HG02571 (cell line): ENCODE measurements at regions not wholly inside any gene's neighbourhood (a gene's known extent, or its start where the extent isn't known, plus 50 kb on each side); places are given as distances from the start of the nearest gene placed in this dataset.

Experiments used
- ATAC-seq: cut with Tn5 transposase; IDR thresholded peaks from one replicate; pipeline ENCODE4 v1.9.1; 2021; ENCODE audit warnings: mild to moderate bottlenecking, moderate library complexity; ENCODE audit not compliant: unreplicated experiment

DNA sequence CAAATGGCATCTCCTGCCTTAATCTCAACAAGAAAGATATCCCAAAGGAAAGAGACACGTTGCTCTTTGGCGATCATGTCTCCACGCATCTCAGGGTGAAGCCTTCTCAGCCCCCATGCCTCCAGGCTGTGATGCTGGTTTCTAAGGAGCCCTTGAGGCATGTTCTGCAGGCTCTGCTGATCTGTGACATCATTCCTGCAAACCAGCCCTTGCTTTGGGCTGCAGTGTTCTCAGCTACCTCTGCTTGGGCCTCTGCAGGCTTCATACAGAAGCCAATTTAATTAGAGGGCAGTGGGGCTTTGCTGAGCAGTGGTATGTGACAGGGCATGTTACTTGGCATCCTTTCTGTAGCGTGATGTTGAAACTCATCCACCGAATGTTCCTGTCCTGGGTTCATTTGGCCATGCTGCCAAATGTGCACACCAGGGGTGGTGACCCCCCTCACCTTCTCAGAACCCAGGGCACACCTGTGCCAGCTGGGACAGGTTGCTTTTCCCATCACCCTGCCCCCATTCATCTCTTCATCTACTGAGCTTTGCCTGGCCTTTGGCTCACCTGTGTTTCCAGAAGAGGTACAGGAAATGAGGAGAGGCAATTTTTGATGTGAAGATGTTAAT is 230.9 kb downstream of the TEX29 start:
- ATAC-seq: no peak

DNA sequence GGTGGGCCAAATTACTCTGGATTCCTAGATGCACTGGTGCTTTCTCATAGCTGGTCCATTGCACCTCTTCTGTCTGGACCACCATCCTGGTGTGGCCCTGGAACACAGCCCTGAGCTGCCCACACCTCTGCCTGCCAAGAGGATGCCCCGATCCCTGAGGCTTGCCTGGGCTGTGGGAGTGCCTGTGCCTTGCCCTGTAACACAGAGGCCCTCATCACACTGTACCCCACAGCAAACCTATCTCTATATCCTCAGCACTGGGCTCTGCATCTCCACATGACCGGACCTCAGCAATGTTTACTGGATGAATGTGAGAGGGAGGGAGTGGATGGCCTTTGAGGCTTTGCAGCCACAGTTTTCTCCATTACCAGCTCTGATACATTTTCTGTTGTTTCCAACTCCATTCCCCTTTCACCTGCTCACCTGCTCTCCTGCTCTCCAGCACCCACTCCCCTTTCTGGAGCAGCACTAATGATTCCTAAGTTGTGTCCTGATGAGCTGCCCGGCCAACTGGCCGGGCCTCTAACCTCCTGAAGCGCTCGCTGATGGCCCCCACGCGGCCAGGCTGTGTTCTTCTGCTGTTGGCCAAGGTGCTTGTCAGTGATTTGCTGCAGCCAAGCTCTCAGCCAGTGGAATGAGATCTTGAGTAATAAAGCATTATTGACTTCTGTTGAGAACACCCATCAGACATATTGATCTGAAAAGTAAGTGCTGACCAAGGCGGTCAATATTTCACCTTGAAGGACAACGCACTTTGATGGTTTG is 232.6 kb downstream of the TEX29 start:
- ATAC-seq: no peak

DNA sequence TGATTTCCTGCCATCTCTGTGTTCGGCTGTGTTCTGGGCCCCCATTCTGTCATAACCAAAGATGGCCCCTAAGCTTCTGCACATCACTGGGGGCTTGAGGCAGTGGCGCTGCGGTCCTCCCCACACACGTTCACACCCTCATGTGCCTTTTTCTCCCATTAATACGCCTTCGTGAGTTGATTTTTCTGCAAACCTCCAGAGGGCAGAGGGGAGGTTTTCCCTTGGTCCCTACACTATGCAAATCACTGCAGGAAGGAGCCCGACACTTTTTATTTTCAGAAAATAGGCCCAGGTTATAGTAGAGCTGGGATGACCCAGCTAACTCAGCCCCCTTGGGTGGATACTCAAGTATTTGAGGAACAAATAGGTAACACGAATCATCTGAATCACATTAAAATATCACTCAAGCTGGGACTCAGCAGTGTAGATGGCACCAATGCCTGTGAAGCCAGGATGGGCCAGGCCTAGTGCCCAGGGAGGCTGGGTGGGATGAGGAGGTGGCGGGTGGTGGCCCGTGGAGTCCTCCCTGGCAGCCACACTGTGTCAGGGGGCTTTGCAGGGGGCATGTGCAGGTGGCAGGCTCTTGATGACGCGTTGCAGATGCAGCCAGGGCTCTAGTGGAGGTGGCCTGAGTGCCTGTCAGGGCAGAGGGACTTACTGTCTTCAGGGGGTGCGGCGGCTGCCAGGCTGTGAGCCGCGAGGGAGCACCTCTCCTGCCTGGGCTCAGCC is 234.3 kb downstream of the TEX29 start:
- ATAC-seq: no peak

DNA sequence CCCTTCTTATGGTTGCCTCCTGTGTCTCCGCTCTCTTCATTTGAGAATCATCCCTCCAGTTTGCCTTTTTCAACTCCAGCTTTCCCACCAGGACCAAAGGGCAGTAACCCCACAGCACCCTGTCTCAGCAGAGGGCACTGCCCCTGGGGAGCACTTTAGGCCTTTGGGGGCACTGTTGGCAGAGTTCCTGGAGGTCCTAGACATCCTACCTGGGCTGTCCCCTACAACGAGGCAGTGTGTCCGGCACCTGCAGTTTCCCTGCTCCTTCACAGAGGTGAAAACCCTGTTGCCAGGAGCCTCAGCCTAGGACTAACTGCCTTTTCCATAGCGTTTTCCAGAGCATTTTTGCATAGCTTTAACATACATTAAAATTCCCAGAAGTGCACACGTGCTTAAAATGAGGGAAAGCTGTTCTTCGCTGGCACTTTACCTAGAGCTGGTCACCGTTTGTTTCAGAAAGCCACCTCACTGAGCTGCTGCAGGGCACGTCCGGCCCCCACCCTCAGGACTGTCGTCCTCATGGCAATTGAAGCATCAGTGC is 234.9 kb downstream of the TEX29 start:
- ATAC-seq: no peak

DNA sequence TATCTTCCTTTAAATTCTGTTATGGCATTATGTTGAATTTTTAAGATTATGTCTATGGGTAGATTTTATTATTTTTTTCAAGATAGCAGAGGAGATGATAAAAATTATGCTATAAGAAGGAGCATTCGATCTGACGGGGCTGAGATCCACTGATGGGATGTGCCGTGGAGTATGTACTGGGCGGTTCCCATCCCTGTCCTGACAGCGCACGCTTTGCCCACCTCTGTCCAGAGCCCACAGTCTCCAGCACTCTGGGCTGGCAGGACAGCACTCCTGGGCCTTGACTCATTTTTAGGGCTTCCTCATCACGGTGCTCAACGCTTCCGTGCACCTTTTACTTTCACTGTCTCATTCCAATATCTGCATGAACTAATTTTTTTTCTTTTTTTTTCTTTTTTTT is 235.5 kb downstream of the TEX29 start:
- ATAC-seq: no peak

DNA sequence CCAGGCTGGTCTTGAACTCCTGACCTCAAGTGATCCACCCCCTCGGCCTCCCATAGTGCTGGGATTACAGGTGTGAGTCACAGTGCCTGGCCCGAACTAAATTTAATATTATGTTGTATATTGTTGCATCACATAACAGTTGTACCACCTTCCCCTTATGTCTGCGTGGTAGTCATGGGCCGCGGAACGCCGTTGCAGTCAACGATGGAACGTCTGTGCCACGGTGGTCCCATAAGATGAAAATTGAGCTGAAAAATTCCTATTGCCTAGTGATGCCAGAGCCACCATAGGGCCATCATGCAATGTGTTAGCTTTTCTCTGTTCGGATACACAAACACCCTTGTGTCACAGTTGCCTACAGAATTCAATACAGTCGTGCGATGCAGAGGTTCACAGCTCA is 236.1 kb downstream of the TEX29 start:
- ATAC-seq: no peak

DNA sequence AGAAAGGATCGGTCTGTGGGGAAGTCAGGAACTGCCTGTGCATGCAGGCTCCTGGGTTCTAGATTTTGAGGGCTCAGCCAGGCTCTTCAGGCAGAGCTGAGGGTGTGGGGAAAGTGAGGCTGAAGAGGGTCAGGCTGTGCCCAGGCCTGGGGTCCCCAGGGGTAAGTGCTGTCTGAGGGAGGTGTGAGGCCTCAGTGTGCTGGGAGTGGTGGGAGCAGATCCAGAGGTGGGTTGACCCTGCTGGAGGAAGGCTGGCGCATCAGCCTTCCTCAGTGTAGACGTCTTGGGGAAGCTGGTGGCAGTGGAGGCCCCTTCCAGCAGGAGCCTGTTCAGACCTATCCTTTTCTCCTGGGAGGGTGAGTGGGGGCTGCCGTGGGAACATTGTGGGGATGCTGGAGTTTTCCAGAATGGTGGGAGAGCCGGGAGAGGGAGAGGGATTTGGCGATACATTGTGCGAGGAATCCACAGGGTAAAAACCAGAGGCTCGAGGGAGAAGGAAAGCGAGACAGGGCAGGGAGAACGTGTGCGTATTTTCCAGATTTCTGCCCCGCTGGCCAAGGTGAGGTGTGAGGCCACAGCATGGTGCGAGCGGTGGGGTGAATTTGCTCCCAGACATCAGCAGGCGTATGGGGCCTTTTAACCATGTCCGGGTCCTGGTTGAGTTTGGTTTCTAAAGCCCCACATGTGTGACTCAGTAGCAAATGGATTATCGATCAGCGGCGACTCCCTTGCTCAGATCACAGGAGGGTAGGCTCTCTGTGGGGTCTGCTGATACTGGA is 237.7 kb downstream of the TEX29 start:
- no peak for ATAC-seq

DNA sequence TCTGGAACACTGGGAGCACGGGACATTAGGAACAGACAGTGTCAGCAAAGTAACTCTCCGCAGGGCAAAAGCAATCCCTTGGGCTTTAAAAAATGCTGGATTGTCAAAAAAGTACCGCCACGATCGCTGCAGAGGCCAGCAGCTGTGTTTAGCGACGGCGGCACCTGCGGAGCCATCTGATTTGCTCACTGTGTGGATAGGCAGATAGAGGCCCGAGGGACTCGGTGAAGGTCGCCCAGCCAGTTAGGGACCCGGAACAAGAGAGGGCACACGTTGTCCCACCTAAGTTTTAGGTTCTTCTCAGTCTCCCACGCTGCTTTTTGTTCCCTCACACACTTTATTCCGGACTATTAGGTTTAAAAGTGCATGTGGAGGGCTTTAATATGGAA is 238.3 kb downstream of the TEX29 start:
- ATAC-seq: no peak

DNA sequence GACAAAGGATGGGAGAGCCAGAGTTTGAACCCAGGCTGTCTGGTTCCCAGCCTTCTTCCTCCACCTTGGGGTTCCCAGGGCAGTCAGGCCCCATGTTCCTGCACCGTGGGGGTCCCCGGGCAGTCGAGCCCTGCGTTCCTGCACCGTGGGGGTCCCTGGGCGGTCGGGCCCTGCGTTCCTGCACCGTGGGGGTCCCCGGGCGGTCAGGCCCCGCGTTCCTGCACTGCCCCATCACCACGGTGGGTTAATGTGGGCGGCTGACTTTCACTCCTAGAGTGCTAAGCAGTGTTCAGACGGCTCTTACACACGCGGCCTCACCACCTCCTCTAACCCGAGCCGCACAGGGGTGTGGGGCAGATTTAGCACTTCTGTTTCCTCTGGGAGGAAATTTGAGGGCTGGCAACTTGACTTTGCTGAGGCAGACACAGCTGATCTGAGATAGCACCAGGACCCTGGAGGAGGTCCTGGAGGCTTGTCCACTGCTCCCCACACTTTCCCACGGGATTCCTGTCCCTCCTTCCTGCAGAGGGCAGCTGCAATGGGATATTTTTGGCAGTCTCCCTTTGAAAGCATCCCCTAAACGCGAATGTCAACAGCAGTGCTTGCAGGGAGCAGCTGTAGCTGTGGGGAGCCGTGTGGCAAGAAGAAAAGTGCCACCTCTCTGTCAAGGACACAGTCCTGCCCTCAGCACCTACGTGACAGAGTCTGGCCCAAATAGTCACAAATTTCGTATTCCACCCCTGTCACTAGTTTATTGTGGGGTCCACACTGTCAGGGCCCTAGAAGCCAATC is 239.4 kb downstream of the TEX29 start:
- no peak for ATAC-seq

DNA sequence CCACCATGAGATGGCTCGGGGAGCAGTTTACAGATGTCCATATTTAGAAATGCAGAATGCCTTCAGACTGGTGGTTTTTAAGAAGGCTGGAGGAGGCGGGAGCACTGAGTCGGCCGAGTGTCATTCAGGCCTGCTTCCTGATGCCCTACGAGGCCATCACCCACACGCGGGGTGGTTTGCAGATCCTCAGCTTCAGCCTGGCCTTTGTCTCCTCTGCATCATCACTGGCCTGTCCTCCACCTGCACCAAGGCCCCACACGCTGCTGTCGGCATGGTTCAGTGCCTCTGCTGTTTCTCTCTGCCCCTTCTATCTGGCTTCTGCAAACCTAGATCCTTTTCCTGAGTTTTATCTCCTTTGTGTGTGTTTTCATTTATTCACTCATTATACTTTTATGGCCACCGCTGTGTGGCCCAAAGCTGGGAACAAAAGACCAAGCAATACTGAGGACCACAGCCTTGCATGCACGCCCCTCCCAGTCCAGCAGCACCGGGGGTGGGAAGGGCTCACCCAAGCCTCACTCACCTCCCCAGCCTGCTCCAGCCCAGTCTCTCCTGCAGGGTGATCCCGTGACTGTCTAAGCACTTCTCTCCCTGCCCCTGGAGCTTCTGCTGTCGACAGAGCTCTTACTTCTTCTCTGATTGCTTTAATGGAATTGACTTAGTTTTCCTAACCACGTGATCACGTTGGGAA is 240.8 kb downstream of the TEX29 start:
- no peak for ATAC-seq

DNA sequence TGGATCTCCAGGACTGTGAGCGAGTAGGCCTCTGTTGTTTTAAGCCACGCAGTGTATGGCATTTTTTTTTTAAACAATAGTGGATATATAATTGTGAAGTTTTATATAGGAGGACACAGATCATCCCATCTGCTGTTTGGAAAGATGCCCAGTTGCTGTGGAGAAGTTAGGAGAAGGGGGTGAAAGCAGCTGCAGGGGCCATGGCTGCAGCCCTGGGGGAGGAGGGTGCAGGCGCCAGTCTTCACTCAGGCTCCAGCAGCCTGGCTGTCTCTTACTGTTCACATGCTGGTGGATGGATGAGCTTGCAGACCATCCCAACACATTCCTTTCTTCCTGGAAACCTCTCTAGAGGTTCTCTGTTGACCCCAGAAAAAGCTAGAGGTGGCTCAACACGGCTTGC is 242.3 kb downstream of the TEX29 start:
- ATAC-seq: no peak

DNA sequence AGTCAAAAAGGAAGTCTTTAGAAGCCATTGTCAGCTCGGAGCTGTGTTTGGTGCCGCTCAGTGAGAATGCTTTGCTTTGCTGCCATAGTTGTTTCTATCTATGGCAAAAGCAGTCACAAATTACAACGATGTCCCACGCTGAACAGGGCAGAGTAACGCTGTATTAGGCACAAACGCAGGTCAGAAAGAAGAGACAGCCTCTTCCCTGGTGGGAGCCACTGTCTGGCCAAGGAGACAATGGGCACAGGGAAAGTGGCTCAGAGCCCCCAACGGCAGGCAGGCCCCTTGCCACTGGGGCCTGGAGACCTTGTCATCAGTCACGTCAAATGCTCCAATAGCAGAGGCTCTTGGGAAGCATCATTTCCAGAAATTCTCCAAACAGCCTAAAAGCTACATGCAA is 244.2 kb downstream of the TEX29 start:
- ATAC-seq: no peak

DNA sequence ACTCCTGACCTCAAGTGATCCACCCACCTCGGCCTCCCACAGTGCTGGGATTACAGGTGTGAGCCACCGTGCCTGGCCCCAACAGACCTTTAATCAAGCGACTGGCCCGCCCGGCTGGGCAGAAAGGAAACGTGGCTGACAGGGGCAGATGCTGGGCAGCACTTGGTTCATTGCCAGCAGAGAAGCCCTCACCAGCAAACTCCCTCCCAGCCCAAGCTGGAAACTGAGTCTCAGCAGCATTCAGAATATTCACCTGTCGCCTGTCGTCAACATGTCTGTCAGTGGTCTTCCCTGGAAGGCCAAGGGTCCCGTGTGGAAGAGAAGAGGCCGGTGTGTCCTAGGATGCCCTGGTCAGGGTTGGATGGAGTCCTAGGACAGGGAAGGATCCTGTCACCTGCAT is 245.0 kb downstream of the TEX29 start:
- ATAC-seq: no peak

DNA sequence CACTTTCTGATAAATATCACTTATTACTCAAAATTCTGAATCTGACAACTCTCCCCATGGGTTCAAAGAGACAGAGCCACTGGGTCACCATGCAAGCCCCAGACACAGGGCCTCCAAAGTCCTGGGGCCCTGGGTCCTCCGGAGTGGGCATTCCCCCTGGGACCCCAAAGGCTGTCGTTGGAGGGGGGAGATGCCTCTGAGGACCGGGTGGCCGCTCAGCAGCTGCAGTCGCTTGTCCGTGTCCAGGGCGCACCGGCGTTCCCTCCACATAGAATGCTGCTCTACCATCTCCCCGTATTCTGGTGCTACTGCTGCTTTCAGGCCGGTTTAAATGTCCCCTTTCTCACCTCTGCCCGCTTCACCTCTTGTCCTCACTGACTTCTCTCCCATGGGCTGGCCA is 246.1 kb downstream of the TEX29 start:
- ATAC-seq: no peak

DNA sequence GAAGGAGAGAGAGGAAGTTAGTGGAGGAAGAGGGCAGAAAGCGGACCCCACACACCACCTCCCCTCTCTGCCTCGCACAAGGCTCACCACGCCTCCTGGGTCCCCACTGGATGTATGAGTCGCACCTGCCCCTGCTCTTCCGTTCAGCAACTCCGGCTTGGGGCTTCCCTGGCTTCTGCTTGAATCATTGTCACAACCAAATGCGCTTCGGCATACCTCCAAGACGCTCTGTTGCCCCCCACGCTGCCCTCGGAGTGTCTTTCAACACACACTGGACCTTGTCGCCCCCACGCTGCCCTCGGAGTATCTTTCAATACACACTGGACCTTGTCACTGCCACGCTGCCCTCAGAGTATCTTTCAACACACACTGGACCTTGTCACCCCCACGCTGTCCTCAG is 247.2 kb downstream of the TEX29 start:
- ATAC-seq: no peak

DNA sequence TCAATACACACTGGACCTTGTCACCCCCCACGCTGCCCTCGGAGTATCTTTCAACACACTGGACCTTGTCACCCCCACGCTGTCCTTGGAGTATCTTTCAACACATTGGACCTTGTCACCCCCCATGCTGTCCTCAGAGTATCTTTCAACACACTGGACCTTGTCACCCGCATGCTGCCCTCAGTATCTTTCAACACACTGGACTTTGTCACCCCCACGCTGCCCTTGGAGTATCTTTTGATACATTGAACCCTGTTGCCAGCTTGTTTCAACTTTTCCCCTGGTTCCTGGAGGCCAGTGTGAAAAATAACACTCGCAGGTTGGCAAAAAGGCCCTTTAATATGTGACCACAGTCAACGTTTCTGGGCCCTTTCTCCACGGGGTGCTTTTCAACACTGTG is 247.8 kb downstream of the TEX29 start:
- ATAC-seq: no peak

DNA sequence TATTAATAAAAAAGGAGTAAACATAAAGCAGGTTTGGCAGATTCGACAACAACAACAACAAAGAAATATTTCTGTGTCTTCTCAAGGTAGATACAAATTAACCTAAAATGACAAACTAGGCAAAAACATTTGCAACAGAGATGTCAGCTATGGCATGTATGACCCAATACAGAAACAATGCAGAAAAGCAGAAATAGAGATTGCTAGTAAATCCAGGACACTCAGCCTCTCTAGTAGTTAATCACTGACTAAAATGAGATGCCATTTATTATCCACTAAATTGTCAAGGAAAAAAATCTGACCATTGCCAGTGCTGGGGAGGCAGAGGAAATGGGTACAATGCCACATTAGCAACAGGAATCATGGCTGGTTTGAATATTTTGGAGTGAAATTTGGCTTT is 250.5 kb downstream of the TEX29 start:
- ATAC-seq: no peak

DNA sequence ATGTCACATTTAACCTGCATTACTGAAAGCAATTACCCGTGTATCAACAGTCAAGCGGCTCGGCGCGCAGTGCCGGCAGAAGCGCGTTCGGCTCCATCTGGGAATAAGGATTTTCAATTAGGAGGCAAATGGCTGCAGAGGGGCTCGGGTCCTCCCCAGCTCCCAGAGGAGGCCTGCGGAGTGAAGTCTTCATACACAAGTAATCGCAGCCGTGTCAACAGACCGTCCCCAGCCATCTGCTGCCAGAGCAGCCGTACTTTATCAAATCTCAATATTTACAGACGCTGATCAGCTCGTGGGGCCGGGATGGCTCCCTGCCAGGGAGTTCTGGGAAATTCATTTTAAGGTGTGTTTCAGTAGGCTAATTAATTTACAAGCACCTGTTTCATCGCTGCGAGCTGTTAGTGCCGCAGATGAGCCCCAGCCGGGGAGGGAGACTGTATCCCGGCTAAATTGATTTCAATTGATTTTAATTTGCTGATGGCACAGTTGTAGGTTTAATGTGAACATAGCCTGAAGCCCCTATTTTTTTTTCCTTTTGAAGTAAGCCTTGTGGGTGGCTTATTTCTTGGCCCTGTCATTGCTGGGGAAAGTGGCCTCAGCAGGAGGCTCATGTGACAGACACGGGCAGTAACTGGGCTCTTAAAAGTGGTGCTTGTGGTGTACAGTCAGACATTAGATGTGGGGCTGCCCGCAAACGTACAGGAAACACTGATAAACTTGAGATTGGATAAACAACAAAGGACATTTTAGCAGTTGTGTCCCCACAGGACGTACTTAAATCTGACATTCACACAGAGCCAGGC is 252.7 kb downstream of the TEX29 start:
- ATAC-seq: no peak

DNA sequence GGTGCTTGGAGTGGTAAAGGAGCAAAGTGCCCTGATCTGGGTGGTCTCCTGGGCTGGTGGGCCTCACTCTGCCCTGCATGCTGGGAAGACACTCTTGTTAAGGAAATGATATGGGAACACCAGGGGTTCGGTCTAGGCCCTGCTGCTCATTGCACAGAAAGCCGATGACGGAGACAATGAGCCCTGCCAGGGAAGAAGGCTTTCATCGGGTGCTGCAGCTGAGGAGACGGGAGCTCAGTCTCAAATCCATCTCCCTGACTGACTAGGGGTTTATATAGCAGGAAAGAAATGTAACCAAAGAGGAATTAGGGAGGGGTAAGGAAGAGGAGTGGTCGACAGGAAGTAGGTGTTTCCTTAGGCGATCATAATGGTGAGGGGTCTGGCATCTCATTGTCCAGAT is 253.4 kb downstream of the TEX29 start:
- no peak for ATAC-seq
